SJSA1 (cell line): ENCODE measurements at regions not wholly inside any gene's neighbourhood (a gene's known extent, or its start where the extent isn't known, plus 50 kb on each side); places are given as distances from the start of the nearest gene placed in this dataset.

Source experiments
- DNase-seq, 2 experiments: peaks; one replicate each; pipeline ENCODE4 v3.0.0-alpha.2; 2015 to 2020; ENCODE audit warnings: low spot score in 2 of 2, low read depth in 1 of 2
- H3K27ac ChIP-seq: fragments of 250-450 bp; sonication (Bioruptor Pico); 2 replicates; pipeline ENCODE4 v1.5.1; 2020; ENCODE audit warnings: mild to moderate bottlenecking, moderate library complexity
- H3K27me3 ChIP-seq: fragments of 250-450 bp; sonication (Bioruptor Pico); replicated peaks from 2 replicates; pipeline ENCODE4 v1.5.1; 2020; ENCODE audit warnings: mild to moderate bottlenecking, moderate library complexity
- H3K36me3 ChIP-seq: fragments of 250-450 bp; sonication (Bioruptor Pico); 2 replicates; pipeline ENCODE4 v1.5.1; 2020; ENCODE audit warnings: mild to moderate bottlenecking
- H3K4me1 ChIP-seq: fragments of 250-450 bp; sonication (Bioruptor Pico); replicated peaks from 2 replicates; pipeline ENCODE4 v1.6.1; 2021; ENCODE audit warnings: mild to moderate bottlenecking
- H3K4me3 ChIP-seq: fragments of 250-450 bp; sonication (Bioruptor Pico); 2 replicates; pipeline ENCODE4 v1.5.1; 2020; ENCODE audit warnings: mild to moderate bottlenecking
- H3K9me3 ChIP-seq: fragments of 250-450 bp; sonication (Bioruptor Pico); replicated peaks from 2 replicates; pipeline ENCODE4 v1.5.1; 2020; ENCODE audit warnings: mild to moderate bottlenecking

GRCh38 chr3:81955878-81956277 lies 194.4 kb upstream of the GBE1 start:
- Histone ChIP-seq H3K4me3 (no peak overlapping the region), H3K4me1 (no peaks in the 10 kb centered on the region), H3K9me3 (no peaks in the 10 kb centered on the region), H3K27ac (no peak overlapping the region), H3K27me3 (no peaks in the 10 kb centered on the region), H3K36me3 (no peaks in the 10 kb centered on the region)
- no peak for DNase-seq

DNA sequence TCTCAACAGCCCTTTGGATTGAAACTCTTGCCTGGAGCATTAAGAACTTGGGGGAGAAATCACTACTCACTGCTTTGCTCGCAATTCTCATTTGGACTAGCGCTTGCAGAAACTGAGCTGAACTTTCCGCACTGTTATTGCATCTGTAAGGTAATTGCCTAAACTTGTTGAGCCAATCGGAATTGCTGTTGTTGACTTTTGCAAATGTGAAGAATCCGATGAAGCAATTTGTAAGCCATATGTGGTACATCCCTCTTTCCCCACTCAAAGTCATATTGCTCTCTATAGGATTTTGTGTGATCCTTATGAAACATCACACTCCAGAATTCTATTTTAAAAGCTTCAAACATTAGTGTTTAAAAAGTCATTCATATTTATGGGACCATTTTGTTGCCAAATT lies 191.7 kb upstream of the GBE1 start:
- H3K9me3 ChIP-seq: no peaks in the 10 kb centered on the region
- no peaks in the 10 kb centered on the region for H3K36me3 ChIP-seq
- no peak overlapping the region for H3K4me3 ChIP-seq
- no peak for DNase-seq
- H3K4me1 ChIP-seq: no peaks in the 10 kb centered on the region
- no peak overlapping the region for H3K27ac ChIP-seq
- no peaks in the 10 kb centered on the region for H3K27me3 ChIP-seq

GRCh38 chr3:81952141-81952540 lies 190.7 kb upstream of the GBE1 start:
- H3K36me3 ChIP-seq: no peaks in the 10 kb centered on the region
- H3K9me3 ChIP-seq: no peaks in the 10 kb centered on the region
- no peak for DNase-seq
- H3K27me3 ChIP-seq: no peaks in the 10 kb centered on the region
- H3K4me3 ChIP-seq: no peak overlapping the region
- H3K27ac ChIP-seq: no peak overlapping the region
- H3K4me1 ChIP-seq: no peaks in the 10 kb centered on the region

- Histone ChIP-seq H3K27me3 (no peaks in the 10 kb centered on the region), H3K27ac (no peak overlapping the region), H3K4me3 (no peak overlapping the region), H3K9me3 (no peaks in the 10 kb centered on the region), H3K4me1 (no peaks in the 10 kb centered on the region), H3K36me3 (no peaks in the 10 kb centered on the region)
- no peak for DNase-seq
Observed at GRCh38 chr3:81951636-81952035, 190.2 kb upstream of the GBE1 start.

- Histone ChIP-seq H3K4me3 (no peak overlapping the region), H3K4me1 (no peaks in the 10 kb centered on the region), H3K36me3 (no peaks in the 10 kb centered on the region), H3K27me3 (no peaks in the 10 kb centered on the region), H3K9me3 (no peaks in the 10 kb centered on the region), H3K27ac (no peak overlapping the region)
- no peak for DNase-seq
Observed at GRCh38 chr3:81951106-81951505, 189.7 kb upstream of the GBE1 start.

GRCh38 chr3:81947359-81947758 lies 185.9 kb upstream of the GBE1 start:
- H3K27me3 ChIP-seq: no peaks in the 10 kb centered on the region
- H3K9me3 ChIP-seq: no peaks in the 10 kb centered on the region
- no peaks in the 10 kb centered on the region for H3K4me1 ChIP-seq
- no peak for DNase-seq
- no peak overlapping the region for H3K27ac ChIP-seq
- no peak overlapping the region for H3K4me3 ChIP-seq
- no peaks in the 10 kb centered on the region for H3K36me3 ChIP-seq

DNA sequence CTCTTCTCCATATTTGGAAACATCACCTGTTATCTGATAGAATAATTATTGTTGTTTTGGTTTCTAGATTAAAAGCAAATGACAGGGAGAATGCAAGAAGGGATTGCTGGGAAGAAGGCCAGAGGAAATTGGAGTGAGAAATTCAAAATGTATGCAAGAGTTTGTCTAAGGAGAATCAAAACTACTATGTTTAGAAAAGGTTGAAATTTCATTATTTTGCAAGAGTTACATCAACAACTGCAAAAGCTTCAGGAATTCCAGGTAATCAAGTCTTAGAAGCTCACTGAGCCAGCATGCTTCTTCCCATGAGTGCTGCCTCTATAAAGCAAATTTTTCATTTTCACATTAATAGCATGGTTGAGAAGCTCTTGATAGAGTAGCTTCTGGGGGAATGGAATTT lies 177.2 kb upstream of the GBE1 start:
- Histone ChIP-seq H3K4me1 (no peaks in the 10 kb centered on the region), H3K27me3 (no peaks in the 10 kb centered on the region), H3K36me3 (no peaks in the 10 kb centered on the region), H3K9me3 (no peaks in the 10 kb centered on the region), H3K27ac (no peak overlapping the region), H3K4me3 (no peak overlapping the region)
- no peak for DNase-seq

GRCh38 chr3:81936817-81937216 lies 175.4 kb upstream of the GBE1 start:
- no peaks in the 10 kb centered on the region for H3K4me1 ChIP-seq
- no peaks in the 10 kb centered on the region for H3K27me3 ChIP-seq
- H3K9me3 ChIP-seq: no peaks in the 10 kb centered on the region
- no peak overlapping the region for H3K27ac ChIP-seq
- no peak overlapping the region for H3K4me3 ChIP-seq
- H3K36me3 ChIP-seq: no peaks in the 10 kb centered on the region
- DNase-seq: no peak

GRCh38 chr3:81932681-81933080 lies 171.2 kb upstream of the GBE1 start:
- no peaks in the 10 kb centered on the region for H3K36me3 ChIP-seq
- H3K27ac ChIP-seq: no peak overlapping the region
- H3K9me3 ChIP-seq: no peaks in the 10 kb centered on the region
- no peak for DNase-seq
- H3K27me3 ChIP-seq: no peaks in the 10 kb centered on the region
- H3K4me1 ChIP-seq: no peaks in the 10 kb centered on the region
- no peak overlapping the region for H3K4me3 ChIP-seq

DNA sequence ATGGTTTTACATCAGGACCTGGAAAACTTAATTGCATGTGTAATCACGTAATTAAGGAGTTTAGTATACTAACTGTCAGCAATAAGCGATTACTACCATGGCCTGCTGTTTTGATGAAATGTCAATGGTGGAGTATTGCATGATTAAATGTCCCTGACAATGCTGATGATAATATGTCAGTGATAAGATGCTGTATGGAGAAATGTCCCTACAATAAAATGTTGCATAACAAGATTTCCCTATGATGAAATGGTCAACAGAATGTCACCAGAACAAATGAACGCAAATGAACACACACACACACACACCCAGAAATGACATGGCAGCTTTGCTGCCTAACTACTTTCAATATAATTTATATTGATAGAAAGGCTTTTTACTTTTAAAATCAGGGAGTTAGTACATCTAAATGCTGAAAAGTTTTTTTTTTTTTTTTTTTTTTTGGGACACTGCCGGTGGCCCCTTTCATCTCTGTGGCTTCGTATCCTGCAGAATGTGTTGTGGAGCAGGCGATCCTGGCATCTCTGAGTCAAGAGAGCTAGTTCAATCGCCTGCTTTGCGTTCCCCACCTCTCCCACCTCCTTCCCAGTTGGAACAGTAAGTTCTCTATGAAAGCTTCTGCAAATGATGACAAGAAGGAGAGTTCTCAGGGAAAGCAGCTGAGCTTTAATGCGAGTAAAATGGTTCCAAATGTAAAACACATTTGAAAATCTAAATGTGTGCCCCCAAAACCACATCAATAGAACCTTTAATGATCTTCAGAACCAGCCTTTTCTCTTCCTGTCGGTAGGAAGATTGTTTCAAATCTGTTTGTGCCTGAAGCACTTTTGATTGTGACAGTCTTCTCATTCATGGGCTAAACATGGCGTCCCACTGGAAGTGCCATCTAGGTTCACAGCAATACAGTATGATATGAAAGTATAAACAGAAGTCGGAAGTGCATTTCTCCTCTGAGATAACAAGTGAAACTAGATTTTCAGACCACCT lies 170.1 kb upstream of the GBE1 start:
- no peak overlapping the region for H3K4me3 ChIP-seq
- no peaks in the 10 kb centered on the region for H3K4me1 ChIP-seq
- H3K27ac ChIP-seq: no peak overlapping the region
- no peak for DNase-seq
- no peaks in the 10 kb centered on the region for H3K27me3 ChIP-seq
- no peaks in the 10 kb centered on the region for H3K36me3 ChIP-seq
- H3K9me3 ChIP-seq: no peaks in the 10 kb centered on the region

DNA sequence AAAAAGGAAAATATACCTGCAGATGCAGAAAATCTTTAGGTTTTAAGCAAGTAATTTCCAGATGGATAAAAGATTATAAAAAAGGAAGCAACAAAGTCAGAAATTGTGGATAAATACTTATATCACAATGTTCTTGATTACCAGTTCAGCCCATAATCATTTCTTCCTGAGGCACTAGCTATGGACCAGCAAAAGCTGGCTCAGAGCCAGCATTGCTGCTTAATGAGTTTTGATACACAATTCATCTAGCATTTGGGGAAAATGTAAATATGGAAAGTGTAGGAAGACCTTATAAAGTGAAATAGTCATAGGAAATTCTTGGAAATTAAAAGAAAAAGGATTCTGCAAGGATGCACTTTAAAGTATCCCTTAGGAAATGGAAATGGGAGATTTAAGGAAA lies 168.3 kb upstream of the GBE1 start:
- no peaks in the 10 kb centered on the region for H3K36me3 ChIP-seq
- no peaks in the 10 kb centered on the region for H3K27me3 ChIP-seq
- H3K4me1 ChIP-seq: no peaks in the 10 kb centered on the region
- no peak overlapping the region for H3K27ac ChIP-seq
- H3K4me3 ChIP-seq: no peak overlapping the region
- no peak for DNase-seq
- H3K9me3 ChIP-seq: no peaks in the 10 kb centered on the region

DNA sequence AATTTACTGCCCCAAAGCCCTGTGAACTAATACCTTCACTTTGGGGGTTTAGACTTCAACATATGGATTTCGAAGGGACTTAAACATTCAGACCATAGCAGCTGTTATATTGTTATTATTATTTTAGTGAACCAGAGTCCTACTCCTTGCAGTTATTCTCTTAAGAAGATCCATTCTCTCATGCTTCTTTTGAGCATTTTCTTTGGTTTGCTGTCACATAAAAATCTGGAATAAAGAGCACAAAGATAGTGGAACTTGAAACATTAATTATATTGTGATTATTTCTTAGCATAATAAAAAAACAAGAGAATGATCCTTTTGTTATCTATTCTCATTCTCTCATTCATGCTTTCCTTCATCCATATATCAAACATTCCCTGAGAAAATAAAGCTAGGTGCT lies 166.4 kb upstream of the GBE1 start:
- Histone ChIP-seq H3K4me3 (no peak overlapping the region), H3K27ac (no peak overlapping the region), H3K4me1 (no peaks in the 10 kb centered on the region), H3K9me3 (no peaks in the 10 kb centered on the region), H3K27me3 (no peaks in the 10 kb centered on the region), H3K36me3 (no peaks in the 10 kb centered on the region)
- DNase-seq: no peak

DNA sequence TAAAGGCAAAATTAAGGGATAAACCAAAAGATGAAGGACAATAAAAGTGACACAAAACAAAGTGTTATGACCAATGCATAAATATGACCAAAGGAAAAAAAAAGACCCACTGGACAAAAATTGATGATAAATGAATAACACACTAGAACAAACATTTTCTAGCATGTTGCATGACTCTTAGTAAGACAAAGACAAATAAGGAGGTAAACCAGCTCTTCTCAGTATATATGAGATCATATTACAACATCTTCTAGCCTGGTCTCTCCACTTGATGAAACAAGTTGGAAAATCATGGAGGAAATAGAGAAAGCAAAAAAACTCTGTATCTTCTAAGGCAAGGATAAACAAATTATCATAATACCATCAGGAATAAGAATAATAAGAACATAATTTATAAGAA lies 163.9 kb upstream of the GBE1 start:
- Histone ChIP-seq H3K27me3 (no peaks in the 10 kb centered on the region), H3K9me3 (no peaks in the 10 kb centered on the region), H3K4me1 (no peaks in the 10 kb centered on the region), H3K27ac (no peak overlapping the region), H3K4me3 (no peak overlapping the region), H3K36me3 (no peaks in the 10 kb centered on the region)
- no peak for DNase-seq

GRCh38 chr3:81923038-81923437 lies 161.6 kb upstream of the GBE1 start:
- no peak overlapping the region for H3K4me3 ChIP-seq
- H3K36me3 ChIP-seq: no peaks in the 10 kb centered on the region
- no peak overlapping the region for H3K27ac ChIP-seq
- no peaks in the 10 kb centered on the region for H3K4me1 ChIP-seq
- no peaks in the 10 kb centered on the region for H3K27me3 ChIP-seq
- H3K9me3 ChIP-seq: no peaks in the 10 kb centered on the region
- no peak for DNase-seq

GRCh38 chr3:81922404-81922803 lies 161.0 kb upstream of the GBE1 start:
- Histone ChIP-seq H3K9me3 (no peaks in the 10 kb centered on the region), H3K4me1 (no peaks in the 10 kb centered on the region), H3K36me3 (no peaks in the 10 kb centered on the region)

More at GRCh38 chr3:81922404-81922803, 161.0 kb upstream of the GBE1 start:
- H3K27me3 ChIP-seq: no peaks in the 10 kb centered on the region
- no peak overlapping the region for H3K4me3 ChIP-seq
- H3K27ac ChIP-seq: no peak overlapping the region
- DNase-seq: no peak
